Lower leg skin (tissue), 4 donors: ENCODE measurements at regions not wholly inside any gene's neighbourhood (a gene's known extent, or its start where the extent isn't known, plus 50 kb on each side); places are given as distances from the start of the nearest gene placed in this dataset.

Experiments used
- DNase-seq, 2 donors: peaks; one replicate each; pipeline ENCODE4 v3.0.0-alpha.2; 2019; ENCODE audit warnings: low spot score in 2 of 2
- H3K4me3 ChIP-seq: fragments of 200-600 bp; sonication (generic); 2 replicates; pipeline ENCODE4 v1.5.1; 2017; ENCODE audit warnings: mild to moderate bottlenecking, low read depth; ENCODE audit not compliant: poor library complexity, severe bottlenecking
- CTCF ChIP-seq, 3 donors: fragments of 450-650 bp; IDR thresholded peaks; one replicate each; pipeline ENCODE4 v1.5.1; 2016; ENCODE audit warnings: antibody characterized with exemption in 3 of 3, mild to moderate bottlenecking in 3 of 3, moderate library complexity in 2 of 3
- POLR2A ChIP-seq, 2 donors: fragments of 450-650 bp; IDR thresholded peaks; one replicate each; pipeline ENCODE4 v1.6.1; 2016 to 2017; ENCODE audit warnings: antibody characterized with exemption in 2 of 2, mild to moderate bottlenecking in 1 of 2, moderate library complexity in 1 of 2
- WGBS, 2 donors: methylation state at CpG; one replicate each; pipeline ENCODE4 v1.1.5; 2018; 5-methylcytosine and 5-hydroxymethylcytosine counted together
- intact Hi-C: fragments of 100-400 bp; cut with DNase I; formaldehyde crosslinking; loops from one replicate; pipeline ENCODE4 v1.15.0; 2023; ENCODE audit warnings: low total_unique reads

- TF ChIP-seq CTCF (IDR thresholded peaks at IDR 0.05) (no peak), POLR2A (IDR thresholded peaks at IDR 0.05) (no peak)
- H3K4me3 ChIP-seq, result no peak overlapping the region
- WGBS, 2 donors, result 65 to 80% methylated on average over 1 of the region's 1 CpG
- no peak for DNase-seq
- intact Hi-C loops, result no loop called here
These were observed 579.1 kb downstream of the PRKD1 start for GRCh38 chr14:29348504-29348903.

- TF ChIP-seq CTCF (IDR thresholded peaks at IDR 0.05) (no peak), POLR2A (IDR thresholded peaks at IDR 0.05) (no peak)
- WGBS, 2 donors, result 74 to 83% methylated on average over 3 of the region's 3 CpGs
- intact Hi-C loops, result no loop called here
- no peak for DNase-seq
- H3K4me3 ChIP-seq, result no peak overlapping the region
These were observed 577.2 kb downstream of the PRKD1 start for GRCh38 chr14:29350496-29350895.

- no peak for DNase-seq
- WGBS, 2 donors, result 78 to 79% methylated on average over 4 of the region's 4 CpGs
- H3K4me3 ChIP-seq, result no peak overlapping the region
- intact Hi-C loops, result no loop called here
- no peak for TF ChIP-seq CTCF (IDR thresholded peaks at IDR 0.05)
These were observed 575.5 kb downstream of the PRKD1 start for GRCh38 chr14:29351996-29352705.

GRCh38 chr14:29352706-29353080 lies 575.0 kb downstream of the PRKD1 start:
- 63 to 64% methylated on average over 1 of the region's 1 CpG for WGBS, 2 donors
- intact Hi-C loops, result no loop called here
- TF ChIP-seq CTCF (IDR thresholded peaks at IDR 0.05) (no peak), POLR2A (IDR thresholded peaks at IDR 0.05) (no peak)
- no peak for DNase-seq
- H3K4me3 ChIP-seq, result no peak overlapping the region

GRCh38 chr14:29353513-29353912 lies 574.1 kb downstream of the PRKD1 start:
- WGBS, 2 donors, result 81 to 85% methylated on average over 5 of the region's 5 CpGs
- no peak overlapping the region for H3K4me3 ChIP-seq
- no peak for DNase-seq
- no peak for TF ChIP-seq POLR2A (IDR thresholded peaks at IDR 0.05)
- TF ChIP-seq CTCF (IDR thresholded peaks at IDR 0.05), result no peak
- intact Hi-C loops, result no loop called here

GRCh38 chr14:29354486-29354885 lies 573.2 kb downstream of the PRKD1 start:
- no peak for DNase-seq
- 82 to 83% methylated on average over 4 of the region's 4 CpGs for WGBS, 2 donors
- TF ChIP-seq POLR2A (IDR thresholded peaks at IDR 0.05) (no peak), CTCF (IDR thresholded peaks at IDR 0.05) (no peak)
- intact Hi-C loops, result no loop called here
- H3K4me3 ChIP-seq, result no peak overlapping the region
